ENCODE measurements at regions not wholly inside any gene's neighbourhood (a gene's known extent, or its start where the extent isn't known, plus 50 kb on each side); places are given as distances from the start of the nearest gene placed in this dataset.

DNA sequence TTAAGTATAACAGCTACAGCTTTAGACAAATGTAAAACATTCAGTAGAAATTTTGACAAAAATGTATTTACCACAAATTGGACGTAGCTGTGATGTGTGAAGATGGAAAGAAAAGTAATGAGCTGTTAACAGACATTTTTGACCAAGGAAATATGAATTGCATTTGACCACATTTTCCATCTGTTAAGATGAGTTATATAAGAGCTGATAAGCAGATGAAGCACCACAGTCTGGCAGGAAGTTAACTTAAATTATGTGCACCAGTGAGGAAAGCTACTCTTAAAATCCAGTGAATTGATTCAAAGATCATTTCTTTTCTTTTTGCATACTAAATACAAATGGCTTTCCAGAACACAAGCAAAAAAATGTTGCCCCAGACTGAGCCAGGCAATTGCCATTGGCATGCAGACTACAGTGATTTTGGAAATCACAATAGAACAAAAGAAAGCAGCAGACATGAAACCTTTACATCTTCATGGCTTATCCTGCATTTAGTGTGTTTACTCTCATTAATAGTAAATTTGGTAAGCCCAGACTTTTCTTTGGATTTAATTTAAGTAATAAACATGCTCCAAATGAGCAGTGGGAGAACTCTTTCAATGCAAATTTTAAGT lies 493.7 kb downstream of the TMX3 start:
- DNase-seq (ENCODE audit: low read depth, low spot score) (no peak), ATAC-seq (no peak)
- Histone ChIP-seq H3K9me3 (ENCODE audit: control insufficient read depth, insufficient read depth, low read depth, low read length) (no peaks in the 10 kb centered on the region), H3K4me3 (ENCODE audit: low read depth in 2 of 2, low read length in 2 of 2) (no peak overlapping the region), H3K36me3 (ENCODE audit: control insufficient read depth, insufficient read depth, low read length) (no peaks in the 10 kb centered on the region), H3K4me1 (ENCODE audit: control insufficient read depth, insufficient read depth, low read length) (no peaks in the 10 kb centered on the region), H3K27ac (ENCODE audit: low read length) (no peak overlapping the region), H3K27me3 (ENCODE audit: control insufficient read depth, insufficient read depth, low read length) (no peaks in the 10 kb centered on the region)
- TF ChIP-seq, protein P1, sequence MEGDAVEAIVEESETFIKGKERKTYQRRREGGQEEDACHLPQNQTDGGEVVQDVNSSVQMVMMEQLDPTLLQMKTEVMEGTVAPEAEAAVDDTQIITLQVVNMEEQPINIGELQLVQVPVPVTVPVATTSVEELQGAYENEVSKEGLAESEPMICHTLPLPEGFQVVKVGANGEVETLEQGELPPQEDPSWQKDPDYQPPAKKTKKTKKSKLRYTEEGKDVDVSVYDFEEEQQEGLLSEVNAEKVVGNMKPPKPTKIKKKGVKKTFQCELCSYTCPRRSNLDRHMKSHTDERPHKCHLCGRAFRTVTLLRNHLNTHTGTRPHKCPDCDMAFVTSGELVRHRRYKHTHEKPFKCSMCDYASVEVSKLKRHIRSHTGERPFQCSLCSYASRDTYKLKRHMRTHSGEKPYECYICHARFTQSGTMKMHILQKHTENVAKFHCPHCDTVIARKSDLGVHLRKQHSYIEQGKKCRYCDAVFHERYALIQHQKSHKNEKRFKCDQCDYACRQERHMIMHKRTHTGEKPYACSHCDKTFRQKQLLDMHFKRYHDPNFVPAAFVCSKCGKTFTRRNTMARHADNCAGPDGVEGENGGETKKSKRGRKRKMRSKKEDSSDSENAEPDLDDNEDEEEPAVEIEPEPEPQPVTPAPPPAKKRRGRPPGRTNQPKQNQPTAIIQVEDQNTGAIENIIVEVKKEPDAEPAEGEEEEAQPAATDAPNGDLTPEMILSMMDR (IDR thresholded peaks at IDR 0.05), result no peak
- TF ChIP-seq, protein P2, sequence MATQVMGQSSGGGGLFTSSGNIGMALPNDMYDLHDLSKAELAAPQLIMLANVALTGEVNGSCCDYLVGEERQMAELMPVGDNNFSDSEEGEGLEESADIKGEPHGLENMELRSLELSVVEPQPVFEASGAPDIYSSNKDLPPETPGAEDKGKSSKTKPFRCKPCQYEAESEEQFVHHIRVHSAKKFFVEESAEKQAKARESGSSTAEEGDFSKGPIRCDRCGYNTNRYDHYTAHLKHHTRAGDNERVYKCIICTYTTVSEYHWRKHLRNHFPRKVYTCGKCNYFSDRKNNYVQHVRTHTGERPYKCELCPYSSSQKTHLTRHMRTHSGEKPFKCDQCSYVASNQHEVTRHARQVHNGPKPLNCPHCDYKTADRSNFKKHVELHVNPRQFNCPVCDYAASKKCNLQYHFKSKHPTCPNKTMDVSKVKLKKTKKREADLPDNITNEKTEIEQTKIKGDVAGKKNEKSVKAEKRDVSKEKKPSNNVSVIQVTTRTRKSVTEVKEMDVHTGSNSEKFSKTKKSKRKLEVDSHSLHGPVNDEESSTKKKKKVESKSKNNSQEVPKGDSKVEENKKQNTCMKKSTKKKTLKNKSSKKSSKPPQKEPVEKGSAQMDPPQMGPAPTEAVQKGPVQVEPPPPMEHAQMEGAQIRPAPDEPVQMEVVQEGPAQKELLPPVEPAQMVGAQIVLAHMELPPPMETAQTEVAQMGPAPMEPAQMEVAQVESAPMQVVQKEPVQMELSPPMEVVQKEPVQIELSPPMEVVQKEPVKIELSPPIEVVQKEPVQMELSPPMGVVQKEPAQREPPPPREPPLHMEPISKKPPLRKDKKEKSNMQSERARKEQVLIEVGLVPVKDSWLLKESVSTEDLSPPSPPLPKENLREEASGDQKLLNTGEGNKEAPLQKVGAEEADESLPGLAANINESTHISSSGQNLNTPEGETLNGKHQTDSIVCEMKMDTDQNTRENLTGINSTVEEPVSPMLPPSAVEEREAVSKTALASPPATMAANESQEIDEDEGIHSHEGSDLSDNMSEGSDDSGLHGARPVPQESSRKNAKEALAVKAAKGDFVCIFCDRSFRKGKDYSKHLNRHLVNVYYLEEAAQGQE (IDR thresholded peaks at IDR 0.05; ENCODE audit: insufficient read depth in 1 of 2, low read depth in 2 of 2, low read length in 1 of 2), result no peak
- TF ChIP-seq SIN3A (IDR thresholded peaks at IDR 0.05; ENCODE audit: borderline replicate concordance, insufficient read depth, low read depth, low read length) (no peak), TCF7L2 (IDR thresholded peaks at IDR 0.05; ENCODE audit: low read depth, low read length) (no peak), POLR2AphosphoS5 (IDR thresholded peaks at IDR 0.05; ENCODE audit: low read depth, low read length) (no peak)
- intact Hi-C loops (cut with micrococcal nuclease; ENCODE audit: unreplicated experiment) (no loop called here), in situ Hi-C loops (cut with HindIII; ENCODE audit: low pct_unique_long_range_greater_than_20kb, low sequenced_read_pairs) (no loop called here)
- no TSS peak for BruUV-seq (replicated peaks)
- CTCF ChIA-PET, result no interaction called here
- POLR2A ChIA-PET, result no interaction called here

DNA sequence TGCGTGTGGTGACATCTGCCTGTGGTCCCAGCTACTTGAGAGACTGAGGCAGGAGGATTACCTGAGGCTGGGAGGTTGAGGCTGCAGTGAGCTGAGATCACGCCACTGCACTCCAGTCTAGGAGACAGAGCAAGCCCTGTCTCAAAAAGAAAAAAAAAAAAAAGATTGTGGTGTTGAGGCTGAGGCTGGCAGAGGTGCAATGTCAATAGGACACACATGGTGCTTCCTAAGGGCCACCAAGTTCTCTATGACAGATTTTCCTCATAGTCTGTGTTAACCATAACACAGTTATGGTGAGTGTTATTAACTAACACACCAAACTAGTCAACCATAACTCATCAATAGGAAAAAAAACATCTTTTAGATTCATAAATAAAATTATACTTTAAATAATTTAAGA lies 494.4 kb downstream of the TMX3 start:
- Histone ChIP-seq H3K27me3 (ENCODE audit: control insufficient read depth, insufficient read depth, low read length) (no peaks in the 10 kb centered on the region), H3K9me3 (ENCODE audit: control insufficient read depth, insufficient read depth, low read depth, low read length) (no peaks in the 10 kb centered on the region), H3K27ac (ENCODE audit: low read length) (no peak overlapping the region), H3K4me3 (ENCODE audit: low read depth in 2 of 2, low read length in 2 of 2) (no peak overlapping the region), H3K36me3 (ENCODE audit: control insufficient read depth, insufficient read depth, low read length) (no peaks in the 10 kb centered on the region), H3K4me1 (ENCODE audit: control insufficient read depth, insufficient read depth, low read length) (no peaks in the 10 kb centered on the region)
- intact Hi-C loops (cut with micrococcal nuclease; ENCODE audit: unreplicated experiment), result no loop called here
- TF ChIP-seq, protein P2 (IDR thresholded peaks at IDR 0.05; ENCODE audit: insufficient read depth in 1 of 2, low read depth in 2 of 2, low read length in 1 of 2), result no peak
- ChIA-PET POLR2A (no interaction called here), CTCF (no interaction called here)
- no TSS peak for BruUV-seq (replicated peaks)
- in situ Hi-C loops (cut with HindIII; ENCODE audit: low pct_unique_long_range_greater_than_20kb, low sequenced_read_pairs), result no loop called here
- ATAC-seq, result no peak
- DNase-seq (ENCODE audit: low read depth, low spot score), result no peak
